NCI-H524 (cell line): ENCODE measurements at regions not wholly inside any gene's neighbourhood (a gene's known extent, or its start where the extent isn't known, plus 50 kb on each side); places are given as distances from the start of the nearest gene placed in this dataset.

Source experiments
- DNase-seq, 2 experiments: peaks; one replicate each; lab custom pipeline; 2025; lab: John Stamatoyannopoulos, UW

GRCh38 chr14:27085500-27085899 lies 487.7 kb upstream of the NOVA1 start:
- no peak for DNase-seq

- DNase-seq, result no peak
Observed at GRCh38 chr14:27090716-27091115, 492.9 kb upstream of the NOVA1 start.

- no peak for DNase-seq
Observed at GRCh38 chr14:27091973-27092372, 494.1 kb upstream of the NOVA1 start.

- DNase-seq, result no peak
Observed at GRCh38 chr14:27096091-27096490, 498.3 kb upstream of the NOVA1 start.

- DNase-seq, result no peak
Observed at GRCh38 chr14:27098451-27098850, 500.6 kb upstream of the NOVA1 start.

GRCh38 chr14:27114180-27114579 lies 516.3 kb upstream of the NOVA1 start:
- DNase-seq, result no peak

- no peak for DNase-seq
Observed at GRCh38 chr14:27123162-27123561, 525.3 kb upstream of the NOVA1 start.

- DNase-seq, result no peak
Observed at GRCh38 chr14:27127838-27128237, 530.0 kb upstream of the NOVA1 start.

- no peak for DNase-seq
Observed at GRCh38 chr14:27134200-27134599, 536.4 kb upstream of the NOVA1 start.

- no peak for DNase-seq
Observed at GRCh38 chr14:27145170-27145569, 547.3 kb upstream of the NOVA1 start.

- DNase-seq, result peak in 1 of 2 experiments; percentile 60
Observed at GRCh38 chr14:27148143-27148542, 550.3 kb upstream of the NOVA1 start.

- no peak for DNase-seq
Observed at GRCh38 chr14:27164139-27164538, 566.3 kb upstream of the NOVA1 start.

GRCh38 chr14:27175489-27175888 lies 577.7 kb upstream of the NOVA1 start:
- no peak for DNase-seq

- no peak for DNase-seq
Observed at GRCh38 chr14:27181333-27181732, 583.5 kb upstream of the NOVA1 start.

GRCh38 chr14:27184427-27184826 lies 586.6 kb upstream of the NOVA1 start:
- DNase-seq, result no peak

- DNase-seq, result no peak
Observed at GRCh38 chr14:27186048-27186447, 588.2 kb upstream of the NOVA1 start.

- DNase-seq, result no peak
Observed at GRCh38 chr14:27187136-27187535, 589.3 kb upstream of the NOVA1 start.

- no peak for DNase-seq
Observed at GRCh38 chr14:27190296-27190695, 592.5 kb upstream of the NOVA1 start.

- DNase-seq, result no peak
Observed at GRCh38 chr14:27199272-27199671, 601.4 kb upstream of the NOVA1 start.

- DNase-seq, result no peak
Observed at GRCh38 chr14:27205036-27205435, 607.2 kb upstream of the NOVA1 start.

- no peak for DNase-seq
Observed at GRCh38 chr14:27211741-27212140, 613.9 kb upstream of the NOVA1 start.

- DNase-seq, result no peak
Observed at GRCh38 chr14:27222671-27223070, 624.8 kb upstream of the NOVA1 start.

- DNase-seq, result no peak
Observed at GRCh38 chr14:27223906-27224305, 626.1 kb upstream of the NOVA1 start.

- no peak for DNase-seq
Observed at GRCh38 chr14:27228053-27228452, 630.2 kb upstream of the NOVA1 start.

- DNase-seq, result no peak
Observed at GRCh38 chr14:27234331-27234730, 636.5 kb upstream of the NOVA1 start.
